Smooth muscle cell (in vitro differentiated cells): ENCODE measurements at regions not wholly inside any gene's neighbourhood (a gene's known extent, or its start where the extent isn't known, plus 50 kb on each side); places are given as distances from the start of the nearest gene placed in this dataset.
A peak's percentile ranks its signal among the peaks of the same experiment; 100 is the strongest.

Experiments
- DNase-seq: peaks from one replicate; lab custom pipeline; 2025; ENCODE audit not compliant: unreplicated experiment; lab: John Stamatoyannopoulos, UW
- H2AFZ ChIP-seq: fragments of 200-600 bp; sonication (generic); 2 replicates; pipeline ENCODE4 v1.6.0; 2016; ENCODE audit warnings: antibody characterized with exemption, low read depth, mild to moderate bottlenecking
- H3F3A ChIP-seq: fragments of 200-600 bp; sonication (generic); 2 replicates; pipeline ENCODE4 v1.6.0; 2017; ENCODE audit warnings: antibody characterized with exemption, low read depth
- H3K27ac ChIP-seq: fragments of 200-600 bp; sonication (generic); 2 replicates; pipeline ENCODE4 v1.5.1; 2016; ENCODE audit warnings: low read depth, mild to moderate bottlenecking
- H3K27me3 ChIP-seq: fragments of 200-600 bp; sonication (generic); 2 replicates; pipeline ENCODE4 v1.6.1; 2016; ENCODE audit warnings: low read depth, mild to moderate bottlenecking
- H3K36me3 ChIP-seq: fragments of 200-600 bp; sonication (generic); 2 replicates; pipeline ENCODE4 v1.5.1; 2016; ENCODE audit warnings: low read depth
- H3K4me1 ChIP-seq: fragments of 200-600 bp; sonication (generic); 2 replicates; pipeline ENCODE4 v1.5.1; 2016; ENCODE audit warnings: low read depth
- H3K4me2 ChIP-seq: fragments of 200-600 bp; sonication (generic); 2 replicates; pipeline ENCODE4 v1.6.0; 2016; ENCODE audit warnings: mild to moderate bottlenecking
- H3K4me3 ChIP-seq: fragments of 200-600 bp; sonication (generic); 2 replicates; pipeline ENCODE4 v1.5.1; 2016; ENCODE audit warnings: mild to moderate bottlenecking
- H3K79me2 ChIP-seq: fragments of 200-600 bp; sonication (generic); 2 replicates; pipeline ENCODE4 v1.6.0; 2016; ENCODE audit warnings: low read depth, mild to moderate bottlenecking
- H3K9ac ChIP-seq: fragments of 200-600 bp; sonication (generic); 2 replicates; pipeline ENCODE4 v1.6.0; 2016; ENCODE audit warnings: low read depth
- H3K9me3 ChIP-seq: fragments of 200-600 bp; sonication (generic); replicated peaks from 2 replicates; pipeline ENCODE4 v1.5.1; 2016; ENCODE audit warnings: low read depth
- H4K20me1 ChIP-seq: fragments of 200-600 bp; sonication (generic); 2 replicates; pipeline ENCODE4 v1.6.0; 2016; ENCODE audit warnings: low read depth
- WGBS: methylation state at CpG from one replicate; pipeline ENCODE4 v1.1.7; 2016; ENCODE audit warnings: low lambda C conversion rate; 5-methylcytosine and 5-hydroxymethylcytosine counted together
- TF ChIP-seq, protein P1 (sequence below): fragments of 200-600 bp; sonication (generic); IDR thresholded peaks from 2 replicates; pipeline ENCODE4 v1.5.1; 2017; ENCODE audit warnings: borderline replicate concordance, mild to moderate bottlenecking, antibody characterized with exemption; ENCODE audit not compliant: insufficient read depth, poor library complexity, severe bottlenecking

GRCh38 chr10:62733654-62734293, 70.7 kb upstream of the ADO start:
- Histone ChIP-seq H3K27ac (peak overlapping the region; percentile 66), H3K4me2 (no peak overlapping the region), H3F3A (peaks cover 3% of the 10 kb centered on the region), H3K36me3 (no peaks in the 10 kb centered on the region), H3K9ac (no peak overlapping the region), H3K9me3 (no peaks in the 10 kb centered on the region), H3K27me3 (no peaks in the 10 kb centered on the region), H3K4me1 (no peaks in the 10 kb centered on the region), H3K79me2 (no peaks in the 10 kb centered on the region), H4K20me1 (no peaks in the 10 kb centered on the region), H2AFZ (no peak overlapping the region), H3K4me3 (no peak overlapping the region)
- TF ChIP-seq, protein P1, sequence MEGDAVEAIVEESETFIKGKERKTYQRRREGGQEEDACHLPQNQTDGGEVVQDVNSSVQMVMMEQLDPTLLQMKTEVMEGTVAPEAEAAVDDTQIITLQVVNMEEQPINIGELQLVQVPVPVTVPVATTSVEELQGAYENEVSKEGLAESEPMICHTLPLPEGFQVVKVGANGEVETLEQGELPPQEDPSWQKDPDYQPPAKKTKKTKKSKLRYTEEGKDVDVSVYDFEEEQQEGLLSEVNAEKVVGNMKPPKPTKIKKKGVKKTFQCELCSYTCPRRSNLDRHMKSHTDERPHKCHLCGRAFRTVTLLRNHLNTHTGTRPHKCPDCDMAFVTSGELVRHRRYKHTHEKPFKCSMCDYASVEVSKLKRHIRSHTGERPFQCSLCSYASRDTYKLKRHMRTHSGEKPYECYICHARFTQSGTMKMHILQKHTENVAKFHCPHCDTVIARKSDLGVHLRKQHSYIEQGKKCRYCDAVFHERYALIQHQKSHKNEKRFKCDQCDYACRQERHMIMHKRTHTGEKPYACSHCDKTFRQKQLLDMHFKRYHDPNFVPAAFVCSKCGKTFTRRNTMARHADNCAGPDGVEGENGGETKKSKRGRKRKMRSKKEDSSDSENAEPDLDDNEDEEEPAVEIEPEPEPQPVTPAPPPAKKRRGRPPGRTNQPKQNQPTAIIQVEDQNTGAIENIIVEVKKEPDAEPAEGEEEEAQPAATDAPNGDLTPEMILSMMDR, result no peak
- 85% methylated on average over 4 of the region's 4 CpGs for WGBS
- DNase-seq, result no peak

GRCh38 chr10:62734781-62735463, 69.6 kb upstream of the ADO start:
- Histone ChIP-seq H4K20me1 (no peaks in the 10 kb centered on the region), H3K9me3 (no peaks in the 10 kb centered on the region), H3K36me3 (no peaks in the 10 kb centered on the region), H3K4me1 (no peaks in the 10 kb centered on the region), H3K4me2 (no peak overlapping the region), H2AFZ (no peak overlapping the region), H3K9ac (no peak overlapping the region), H3K4me3 (no peak overlapping the region), H3K27ac (peak overlapping the region; percentile 88), H3K79me2 (no peaks in the 10 kb centered on the region), H3K27me3 (no peaks in the 10 kb centered on the region), H3F3A (peaks cover 3% of the 10 kb centered on the region)
- TF ChIP-seq, protein P1, result no peak
- 94% methylated on average over 7 of the region's 7 CpGs for WGBS
- no peak for DNase-seq

- Histone ChIP-seq H3K36me3 (no peaks in the 10 kb centered on the region), H3K79me2 (no peaks in the 10 kb centered on the region), H3K4me3 (no peak overlapping the region), H3K4me2 (peak overlapping the region; percentile 63), H3K27ac (peak overlapping the region; percentile 88), H3F3A (peaks cover 3% of the 10 kb centered on the region), H3K9ac (peak overlapping the region; percentile 44), H2AFZ (no peak overlapping the region), H3K4me1 (no peaks in the 10 kb centered on the region), H4K20me1 (no peaks in the 10 kb centered on the region), H3K27me3 (no peaks in the 10 kb centered on the region), H3K9me3 (no peaks in the 10 kb centered on the region)
- TF ChIP-seq, protein P1, result no peak
- DNase-seq, result no peak
- 41% methylated on average over 2 of the region's 2 CpGs for WGBS
These were observed 68.9 kb upstream of the ADO start for GRCh38 chr10:62735464-62736167.
